ENCODE measurements at regions not wholly inside any gene's neighbourhood (a gene's known extent, or its start where the extent isn't known, plus 50 kb on each side); places are given as distances from the start of the nearest gene placed in this dataset.
A peak's percentile ranks its signal among the peaks of the same experiment; 100 is the strongest.

DNA sequence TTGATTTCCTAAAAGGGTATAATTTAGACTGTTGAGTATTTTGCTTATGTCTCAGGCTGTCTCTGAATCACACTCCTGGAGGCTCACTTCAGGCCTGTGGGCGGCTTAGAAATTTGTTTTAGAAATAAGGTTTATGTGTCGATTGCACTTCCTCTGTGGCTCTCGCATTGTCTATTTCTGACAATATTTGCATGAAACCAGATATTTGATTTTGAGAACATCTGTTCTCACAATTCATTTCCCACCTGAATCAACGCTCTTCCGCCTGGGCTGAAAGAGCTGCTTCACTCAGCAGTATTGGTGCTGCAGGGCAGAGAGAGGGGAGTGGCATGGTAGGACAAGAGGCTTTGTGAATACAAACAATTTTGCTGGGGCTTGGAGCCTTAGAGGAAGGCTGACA is 262.0 kb downstream of the ADRA2A start:
- H3K9me3 ChIP-seq = no peaks in the 10 kb centered on the region
- H3K4me2 ChIP-seq = no peak overlapping the region
- no peak for ATAC-seq
- ChIA-PET CTCF (interaction anchor here (0.5 to 1.0 kb wide), 2 partner anchors 13 to 1390 kb away, joined by 3 to 4 read pairs; no protein-coding TSS in a partner anchor), POLR2A (no interaction called here)
- H3K4me1 ChIP-seq = no peaks in the 10 kb centered on the region
- no peak overlapping the region for H3K27ac ChIP-seq
- FAIRE-seq = no peak
- no peak overlapping the region for H3K4me3 ChIP-seq
- DNase-seq (ENCODE audit: low read depth in 1 of 2, low spot score in 1 of 2) = no peak
- TF ChIP-seq ZSCAN20 (CRISPR knock-in tag; IDR thresholded peaks at IDR 0.05) (no peak), RARB (CRISPR knock-in tag; IDR thresholded peaks at IDR 0.05) (no peak), ZFP36 (IDR thresholded peaks at IDR 0.05; ENCODE audit: borderline replicate concordance, partially characterized antibody) (no peak), SREBF2 (IDR thresholded peaks at IDR 0.05) (no peak), NFE2L2 (conservative IDR thresholded peaks at IDR 0.05; ENCODE audit: low read length) (no peak), FOSB (CRISPR knock-in tag; IDR thresholded peaks at IDR 0.05) (no peak), JUNB (IDR thresholded peaks at IDR 0.05) (no peak), GATA3 (IDR thresholded peaks at IDR 0.05; ENCODE audit: borderline replicate concordance) (no peak), HDAC2 (IDR thresholded peaks at IDR 0.05) (no peak), EHMT2 (IDR thresholded peaks at IDR 0.05; ENCODE audit: low read depth) (no peak), ZC3H11A (IDR thresholded peaks at IDR 0.05) (no peak), TFCP2L1 (CRISPR knock-in tag; IDR thresholded peaks at IDR 0.05) (no peak), NPAS2 (CRISPR knock-in tag; IDR thresholded peaks at IDR 0.05; ENCODE audit: borderline replicate concordance) (no peak), HOXB5 (CRISPR knock-in tag; IDR thresholded peaks at IDR 0.05) (no peak), MAFK (IDR thresholded peaks at IDR 0.05; ENCODE audit: partially characterized antibody) (no peak), RCOR1 (IDR thresholded peaks at IDR 0.05; ENCODE audit: low read depth, low read length) (no peak), BHLHE40 (IDR thresholded peaks at IDR 0.05; ENCODE audit: low read depth, low read length) (no peak)
- TF ChIP-seq, protein P1, sequence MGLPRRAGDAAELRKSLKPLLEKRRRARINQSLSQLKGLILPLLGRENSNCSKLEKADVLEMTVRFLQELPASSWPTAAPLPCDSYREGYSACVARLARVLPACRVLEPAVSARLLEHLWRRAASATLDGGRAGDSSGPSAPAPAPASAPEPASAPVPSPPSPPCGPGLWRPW (IDR thresholded peaks at IDR 0.05) = no peak
- TF ChIP-seq, protein P2, sequence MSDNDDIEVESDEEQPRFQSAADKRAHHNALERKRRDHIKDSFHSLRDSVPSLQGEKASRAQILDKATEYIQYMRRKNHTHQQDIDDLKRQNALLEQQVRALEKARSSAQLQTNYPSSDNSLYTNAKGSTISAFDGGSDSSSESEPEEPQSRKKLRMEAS (IDR thresholded peaks at IDR 0.05) = no peak
- WGBS (ENCODE audit: missing lambda C conversion rate) = 37% methylated on average over 5 of the region's 5 CpGs

DNA sequence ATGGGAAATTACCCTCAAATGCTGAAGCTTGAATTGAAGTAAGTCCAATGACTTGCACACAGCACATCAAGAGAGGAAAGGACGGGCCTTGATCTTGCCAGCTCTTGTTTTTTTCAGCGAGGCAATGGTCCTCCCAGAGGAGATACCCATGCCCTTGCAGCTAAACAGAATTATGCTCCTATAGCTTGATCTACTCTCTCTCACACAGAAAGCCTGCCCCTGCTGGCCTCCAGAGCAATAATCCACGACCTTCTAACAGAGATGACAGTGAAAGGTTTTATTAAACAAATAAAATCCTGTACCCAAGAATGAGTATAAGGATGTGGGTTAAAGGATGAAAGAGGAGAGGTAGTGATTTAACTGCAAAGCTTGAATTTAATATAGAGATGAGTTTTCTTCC is 268.0 kb downstream of the ADRA2A start:
- CTCF ChIA-PET = no interaction called here
- WGBS (ENCODE audit: missing lambda C conversion rate) = 5% methylated on average over 3 of the region's 3 CpGs
- Histone ChIP-seq H3K9me3 (no peaks in the 10 kb centered on the region), H3K4me2 (no peak overlapping the region), H3K4me3 (no peak overlapping the region), H3K27ac (no peak overlapping the region), H3K4me1 (no peaks in the 10 kb centered on the region)
- POLR2A ChIA-PET = no interaction called here
- TF ChIP-seq EHMT2 (IDR thresholded peaks at IDR 0.05; ENCODE audit: low read depth) (no peak), RARB (CRISPR knock-in tag; IDR thresholded peaks at IDR 0.05) (no peak), BHLHE40 (IDR thresholded peaks at IDR 0.05; ENCODE audit: low read depth, low read length) (no peak), ZC3H11A (IDR thresholded peaks at IDR 0.05) (no peak), ZFP36 (IDR thresholded peaks at IDR 0.05; ENCODE audit: borderline replicate concordance, partially characterized antibody) (no peak)
- TF ChIP-seq, protein P3, sequence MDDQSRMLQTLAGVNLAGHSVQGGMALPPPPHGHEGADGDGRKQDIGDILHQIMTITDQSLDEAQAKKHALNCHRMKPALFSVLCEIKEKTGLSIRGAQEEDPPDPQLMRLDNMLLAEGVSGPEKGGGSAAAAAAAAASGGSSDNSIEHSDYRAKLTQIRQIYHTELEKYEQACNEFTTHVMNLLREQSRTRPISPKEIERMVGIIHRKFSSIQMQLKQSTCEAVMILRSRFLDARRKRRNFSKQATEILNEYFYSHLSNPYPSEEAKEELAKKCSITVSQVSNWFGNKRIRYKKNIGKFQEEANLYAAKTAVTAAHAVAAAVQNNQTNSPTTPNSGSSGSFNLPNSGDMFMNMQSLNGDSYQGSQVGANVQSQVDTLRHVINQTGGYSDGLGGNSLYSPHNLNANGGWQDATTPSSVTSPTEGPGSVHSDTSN (IDR thresholded peaks at IDR 0.05) = no peak
- FAIRE-seq (no peak), DNase-seq (ENCODE audit: low read depth in 1 of 2, low spot score in 1 of 2) (peak in 1 of 2 experiments; percentile 12), ATAC-seq (peak; percentile 39 to 74; a peak in 4 of 6 replicates)

DNA sequence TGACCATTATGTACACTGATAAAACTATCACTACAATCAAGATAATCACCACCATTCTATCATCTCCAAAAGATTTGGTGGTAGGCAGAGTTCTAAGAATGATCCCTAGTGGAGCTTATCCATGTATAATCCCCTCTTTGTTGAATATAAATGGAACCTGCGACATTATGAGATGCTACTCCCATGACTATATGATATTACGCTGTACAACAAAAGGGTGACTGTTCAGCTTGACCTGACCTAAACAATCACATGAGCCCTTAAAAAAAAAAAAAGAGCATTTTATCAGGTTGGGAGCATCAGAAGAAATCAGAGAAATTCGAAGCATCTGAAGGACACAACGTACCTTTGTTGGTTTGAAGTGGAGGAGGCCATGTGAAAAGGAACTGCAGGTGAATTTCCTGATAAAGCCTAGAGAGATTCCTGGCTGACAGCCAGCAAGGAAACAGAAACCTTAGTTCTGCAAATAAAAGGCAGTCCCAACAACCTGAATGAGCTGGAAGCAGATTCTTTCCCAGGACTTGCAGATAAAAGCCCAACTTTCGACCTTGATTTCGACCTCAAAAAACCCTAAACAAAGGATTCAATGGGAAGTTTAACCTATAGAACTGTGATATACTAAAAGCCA is 270.7 kb downstream of the ADRA2A start:
- WGBS (ENCODE audit: missing lambda C conversion rate) = 3% methylated on average over 6 of the region's 6 CpGs
- no peak overlapping the region for H3K4me2 ChIP-seq
- ChIA-PET CTCF (no interaction called here), POLR2A (no interaction called here)
- ATAC-seq = no peak
- DNase-seq (ENCODE audit: low read depth in 1 of 2, low spot score in 1 of 2) = no peak
- H3K4me3 ChIP-seq = no peak overlapping the region
- no peaks in the 10 kb centered on the region for H3K4me1 ChIP-seq
- TF ChIP-seq RCOR1 (IDR thresholded peaks at IDR 0.05; ENCODE audit: low read depth, low read length) = no peak
- no peak for TF ChIP-seq TFCP2L1 (CRISPR knock-in tag; IDR thresholded peaks at IDR 0.05)
- TF ChIP-seq MYC (IDR thresholded peaks at IDR 0.05; ENCODE audit: borderline replicate concordance, low read length) = no peak
- TF ChIP-seq HOXB13 (CRISPR knock-in tag; IDR thresholded peaks at IDR 0.05; ENCODE audit: low read depth) = no peak
- TF ChIP-seq EHF (CRISPR knock-in tag; IDR thresholded peaks at IDR 0.05) = no peak
- no peak for TF ChIP-seq FOXS1 (CRISPR knock-in tag; IDR thresholded peaks at IDR 0.05)
- TF ChIP-seq HOXA7 (CRISPR knock-in tag; IDR thresholded peaks at IDR 0.05) = no peak
- TF ChIP-seq CEBPB (IDR thresholded peaks at IDR 0.05) = no peak
- no peak for TF ChIP-seq HOXB5 (CRISPR knock-in tag; IDR thresholded peaks at IDR 0.05)
- TF ChIP-seq GATA3 (IDR thresholded peaks at IDR 0.05; ENCODE audit: borderline replicate concordance) = no peak
- TF ChIP-seq HDAC2 (IDR thresholded peaks at IDR 0.05) = no peak
- no peak for TF ChIP-seq TP53 (CRISPR knock-in tag; IDR thresholded peaks at IDR 0.05)
- TF ChIP-seq, protein P4, sequence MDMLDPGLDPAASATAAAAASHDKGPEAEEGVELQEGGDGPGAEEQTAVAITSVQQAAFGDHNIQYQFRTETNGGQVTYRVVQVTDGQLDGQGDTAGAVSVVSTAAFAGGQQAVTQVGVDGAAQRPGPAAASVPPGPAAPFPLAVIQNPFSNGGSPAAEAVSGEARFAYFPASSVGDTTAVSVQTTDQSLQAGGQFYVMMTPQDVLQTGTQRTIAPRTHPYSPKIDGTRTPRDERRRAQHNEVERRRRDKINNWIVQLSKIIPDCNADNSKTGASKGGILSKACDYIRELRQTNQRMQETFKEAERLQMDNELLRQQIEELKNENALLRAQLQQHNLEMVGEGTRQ (IDR thresholded peaks at IDR 0.05) = no peak
- TF ChIP-seq CBX2 (IDR thresholded peaks at IDR 0.05; ENCODE audit: borderline replicate concordance, low read depth) = no peak
- no peak for TF ChIP-seq POLR2AphosphoS2 (conservative IDR thresholded peaks at IDR 0.05; ENCODE audit: low read length)
- TF ChIP-seq NPAS2 (CRISPR knock-in tag; IDR thresholded peaks at IDR 0.05; ENCODE audit: borderline replicate concordance) = no peak
- TF ChIP-seq HEYL (CRISPR knock-in tag; IDR thresholded peaks at IDR 0.05) = no peak
- TF ChIP-seq RFX5 (IDR thresholded peaks at IDR 0.05) = no peak
- TF ChIP-seq, protein P1 (IDR thresholded peaks at IDR 0.05) = no peak
- no peak for FAIRE-seq
- H3K9me3 ChIP-seq = no peaks in the 10 kb centered on the region
- no peak overlapping the region for H3K27ac ChIP-seq
